Coronary artery (tissue), 2 donors: ENCODE measurements at regions not wholly inside any gene's neighbourhood (a gene's known extent, or its start where the extent isn't known, plus 50 kb on each side); places are given as distances from the start of the nearest gene placed in this dataset.
A peak's percentile ranks its signal among the peaks of the same experiment; 100 is the strongest.

Experiments used
- DNase-seq: peaks from one replicate; pipeline ENCODE4 v3.0.0-alpha.2; 2017; ENCODE audit warnings: low spot score
- H3K27ac ChIP-seq, 2 donors: fragments of 200-600 bp; sonication (generic); one replicate each; pipeline ENCODE4 v1.5.1; 2016 to 2019
- H3K4me3 ChIP-seq: fragments of 200-600 bp; sonication (generic); 2 replicates; pipeline ENCODE4 v1.5.1; 2016; ENCODE audit warnings: mild to moderate bottlenecking, moderate library complexity
- TF ChIP-seq, protein P1 (sequence below): fragments of 200-600 bp; sonication (generic); IDR thresholded peaks from one replicate; pipeline ENCODE4 v1.5.1; 2019; ENCODE audit warnings: antibody characterized with exemption

DNA sequence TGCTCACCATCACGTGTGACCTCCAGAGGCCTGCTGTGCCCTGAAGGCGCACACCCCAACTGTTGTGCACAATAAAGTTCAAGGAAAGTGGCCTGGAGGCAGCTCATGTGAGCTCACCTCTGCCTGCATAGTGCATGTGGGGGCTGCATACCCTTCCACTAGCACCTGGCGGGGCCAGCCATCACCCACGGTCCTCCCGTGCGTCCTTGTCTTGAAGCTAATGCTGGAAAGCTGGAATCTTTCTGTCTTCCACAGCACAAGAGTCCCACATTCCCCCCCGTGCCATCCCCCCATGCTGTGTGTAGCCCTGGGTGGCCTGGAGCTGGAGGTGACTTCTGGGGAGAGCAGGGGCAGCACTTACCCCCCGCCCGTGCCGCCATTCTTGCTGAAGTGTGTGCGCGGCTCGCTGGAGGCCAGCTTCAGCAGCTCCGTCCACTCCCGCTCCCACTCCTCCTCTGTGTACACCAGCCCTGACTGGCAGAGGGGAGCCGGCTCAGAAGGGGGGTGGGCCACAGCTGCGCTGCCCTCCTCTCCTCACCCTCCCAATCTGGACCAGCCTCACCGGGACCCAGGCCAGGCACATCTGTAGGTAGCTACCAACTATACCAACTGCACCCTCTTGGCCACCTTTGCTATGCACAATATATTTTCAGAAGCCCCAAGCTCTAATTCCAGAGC lies 199.5 kb downstream of the KLF13 start:
- DNase-seq = peak; percentile 70
- no peak overlapping the region for H3K27ac ChIP-seq
- TF ChIP-seq, protein P1, sequence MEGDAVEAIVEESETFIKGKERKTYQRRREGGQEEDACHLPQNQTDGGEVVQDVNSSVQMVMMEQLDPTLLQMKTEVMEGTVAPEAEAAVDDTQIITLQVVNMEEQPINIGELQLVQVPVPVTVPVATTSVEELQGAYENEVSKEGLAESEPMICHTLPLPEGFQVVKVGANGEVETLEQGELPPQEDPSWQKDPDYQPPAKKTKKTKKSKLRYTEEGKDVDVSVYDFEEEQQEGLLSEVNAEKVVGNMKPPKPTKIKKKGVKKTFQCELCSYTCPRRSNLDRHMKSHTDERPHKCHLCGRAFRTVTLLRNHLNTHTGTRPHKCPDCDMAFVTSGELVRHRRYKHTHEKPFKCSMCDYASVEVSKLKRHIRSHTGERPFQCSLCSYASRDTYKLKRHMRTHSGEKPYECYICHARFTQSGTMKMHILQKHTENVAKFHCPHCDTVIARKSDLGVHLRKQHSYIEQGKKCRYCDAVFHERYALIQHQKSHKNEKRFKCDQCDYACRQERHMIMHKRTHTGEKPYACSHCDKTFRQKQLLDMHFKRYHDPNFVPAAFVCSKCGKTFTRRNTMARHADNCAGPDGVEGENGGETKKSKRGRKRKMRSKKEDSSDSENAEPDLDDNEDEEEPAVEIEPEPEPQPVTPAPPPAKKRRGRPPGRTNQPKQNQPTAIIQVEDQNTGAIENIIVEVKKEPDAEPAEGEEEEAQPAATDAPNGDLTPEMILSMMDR = no peak
- no peak overlapping the region for H3K4me3 ChIP-seq

DNA sequence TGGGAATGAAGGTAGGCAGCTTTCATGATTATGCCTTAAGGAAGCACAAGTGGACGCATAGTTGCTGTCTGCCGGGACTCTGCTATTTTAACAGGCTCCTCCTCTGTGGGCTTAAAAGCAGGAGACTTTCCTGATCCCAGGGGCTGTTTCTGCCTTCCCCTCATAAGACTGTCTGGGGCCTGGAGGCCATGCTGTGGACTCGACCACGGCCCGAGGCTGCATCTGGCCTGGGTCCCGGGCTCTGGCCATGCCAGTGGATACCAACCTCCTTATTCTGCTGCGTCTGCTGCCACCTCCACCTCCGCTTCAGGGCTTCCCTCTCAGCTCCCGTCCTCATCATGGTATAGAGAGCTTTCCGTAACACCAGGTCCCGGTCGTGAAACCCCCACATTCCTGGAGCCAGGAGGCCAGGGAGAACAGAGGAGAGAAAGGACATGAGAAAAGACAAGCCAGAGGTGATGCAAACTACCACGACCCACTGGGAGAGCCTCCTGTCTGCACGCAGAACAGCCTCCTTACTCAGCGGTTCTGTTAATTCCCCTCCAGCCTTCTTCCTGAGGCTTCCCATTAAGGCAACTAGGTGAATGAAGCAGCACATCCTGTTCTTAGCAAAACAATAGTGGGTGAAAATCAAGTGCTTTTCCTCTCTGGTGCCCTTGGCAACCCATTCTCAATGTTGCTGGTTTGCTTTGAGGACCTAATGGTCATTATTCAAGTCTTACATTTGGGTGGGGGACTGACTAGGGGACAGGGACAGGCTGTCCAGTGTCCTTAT lies 200.5 kb downstream of the KLF13 start:
- TF ChIP-seq, protein P1 = no peak
- Histone ChIP-seq H3K27ac (peak overlapping the region in 1 of 2 donors; percentile 22), H3K4me3 (no peak overlapping the region)
- DNase-seq = peak; percentile 38

DNA sequence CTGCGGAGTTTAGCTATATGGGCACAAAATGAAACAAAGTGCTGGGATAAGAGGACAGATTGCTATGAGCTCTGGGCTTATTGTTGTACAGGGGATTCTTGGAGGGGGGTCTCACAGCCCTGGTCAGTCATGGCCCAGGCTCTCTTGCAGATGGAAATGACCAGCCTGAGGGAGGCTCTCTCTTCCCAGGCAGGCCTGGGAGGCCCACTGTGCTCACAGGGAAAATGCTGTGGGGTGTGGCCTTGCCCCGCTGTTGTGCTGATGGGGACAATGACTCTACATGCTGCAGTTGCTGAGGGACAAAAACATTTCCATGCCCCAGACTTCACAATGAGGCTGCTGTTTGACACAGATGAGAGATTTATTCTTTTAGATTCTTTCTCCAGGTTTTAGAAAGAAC lies 202.2 kb downstream of the KLF13 start:
- no peak for DNase-seq
- Histone ChIP-seq H3K4me3 (no peak overlapping the region), H3K27ac (no peak overlapping the region)
- TF ChIP-seq, protein P1 = no peak

DNA sequence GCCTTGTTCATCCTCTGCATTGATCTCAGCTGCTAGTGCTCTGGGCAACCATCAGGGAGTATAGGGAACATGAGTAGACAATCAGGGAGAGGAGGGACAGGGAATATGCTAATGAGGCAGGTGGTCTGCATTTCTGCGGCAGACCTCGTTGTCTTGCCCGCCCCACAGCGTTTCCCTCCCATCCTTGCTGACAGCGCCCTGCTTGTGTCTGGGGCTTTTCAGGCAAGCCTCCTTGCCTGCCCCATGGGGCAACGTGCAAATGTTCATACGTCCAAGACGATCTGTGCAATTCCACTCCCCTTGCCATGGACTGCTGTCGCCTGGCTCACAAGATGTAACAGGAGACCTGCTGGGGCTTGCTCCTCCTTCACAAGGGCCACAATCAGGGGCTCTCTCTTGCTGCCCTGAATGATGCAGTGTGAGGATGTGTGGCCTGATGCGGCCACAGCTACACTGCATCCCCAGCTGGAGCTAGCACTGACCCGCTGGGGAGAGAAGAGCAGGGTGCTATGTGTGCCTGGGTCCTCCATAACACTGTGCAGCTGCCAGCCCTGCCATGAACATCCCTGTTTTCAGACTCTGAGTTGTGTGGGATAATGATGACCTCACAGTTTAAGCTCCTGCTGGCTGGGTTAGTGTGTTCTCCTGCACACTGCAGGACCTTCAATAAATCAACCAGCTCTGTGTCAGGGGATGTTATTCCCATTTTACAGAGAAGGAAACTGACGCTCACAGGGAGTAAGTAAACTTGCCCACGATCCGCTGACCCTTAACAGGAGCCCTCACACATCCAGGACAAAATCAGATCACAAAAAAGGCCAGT lies 211.3 kb downstream of the KLF13 start:
- no peak for DNase-seq
- TF ChIP-seq, protein P1 = no peak
- Histone ChIP-seq H3K4me3 (no peak overlapping the region), H3K27ac (no peak overlapping the region)

DNA sequence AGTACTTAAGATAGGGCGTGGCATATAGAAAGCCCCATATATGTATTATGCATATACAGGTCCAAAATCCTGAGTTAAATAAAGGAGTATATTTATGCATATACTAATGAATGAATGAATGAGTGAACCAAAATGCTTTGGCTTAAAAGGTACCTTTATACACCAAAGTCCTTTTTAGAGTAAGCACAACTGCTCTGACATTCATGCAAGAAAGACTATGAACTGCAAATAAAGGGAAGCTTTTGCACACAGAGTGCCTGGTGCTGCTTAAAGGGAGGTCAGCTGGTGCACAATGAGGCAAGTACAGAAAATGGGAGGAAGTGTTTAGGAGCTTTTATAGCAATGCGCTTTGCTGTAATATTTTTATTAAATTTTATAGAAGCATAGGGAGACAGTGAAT lies 214.0 kb downstream of the KLF13 start:
- Histone ChIP-seq H3K27ac (no peak overlapping the region), H3K4me3 (no peak overlapping the region)
- TF ChIP-seq, protein P1 = no peak
- no peak for DNase-seq

DNA sequence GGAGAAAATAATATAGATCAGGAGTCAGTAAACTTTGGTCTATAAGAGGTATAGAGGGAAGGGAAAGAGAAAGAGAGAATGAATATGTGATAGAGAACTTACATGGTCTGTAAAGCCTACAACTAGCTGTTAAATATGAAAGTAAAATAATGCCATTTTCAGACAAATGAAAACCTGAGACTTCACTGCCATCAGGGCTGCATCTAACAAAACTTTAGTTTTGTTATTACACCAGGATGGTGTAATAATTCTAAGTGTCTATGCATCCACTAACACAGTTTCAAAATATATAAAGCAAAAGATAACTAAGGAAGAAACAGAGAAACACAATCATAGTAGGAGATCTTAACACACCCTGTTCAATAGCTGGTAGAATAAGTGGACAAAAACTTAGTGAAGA lies 217.7 kb downstream of the KLF13 start:
- DNase-seq = no peak
- TF ChIP-seq, protein P1 = no peak
- H3K27ac ChIP-seq = no peak overlapping the region
- no peak overlapping the region for H3K4me3 ChIP-seq
